H9 (cell line): ENCODE measurements at regions not wholly inside any gene's neighbourhood (a gene's known extent, or its start where the extent isn't known, plus 50 kb on each side); places are given as distances from the start of the nearest gene placed in this dataset.

Source experiments
- DNase-seq: peaks from one replicate; pipeline ENCODE4 v3.0.0-alpha.2; 2017
- H2AFZ ChIP-seq: one replicate; pipeline ENCODE4 v1.6.1; 2013; ENCODE audit warnings: mild to moderate bottlenecking, low read length, control low read depth, moderate library complexity
- H2AK5ac ChIP-seq: 2 replicates; pipeline ENCODE4 v1.6.1; 2013; ENCODE audit warnings: low read length, control low read depth, mixed read lengths; ENCODE audit not compliant: insufficient read length
- H2BK120ac ChIP-seq: one replicate; pipeline ENCODE4 v1.6.1; 2013; ENCODE audit warnings: low read depth, mild to moderate bottlenecking, low read length, control low read depth, inconsistent platforms; ENCODE audit not compliant: poor library complexity, severe bottlenecking
- H2BK12ac ChIP-seq: 2 replicates; pipeline ENCODE4 v1.6.1; 2013; ENCODE audit warnings: low read length, control low read depth, mixed read lengths, low read depth; ENCODE audit not compliant: insufficient read length
- H2BK15ac ChIP-seq: 2 replicates; pipeline ENCODE4 v1.6.1; 2013; ENCODE audit warnings: low read depth, low read length, control low read depth
- H2BK20ac ChIP-seq: one replicate; pipeline ENCODE4 v1.6.1; 2013; ENCODE audit warnings: low read depth, mild to moderate bottlenecking, low read length, control low read depth, inconsistent platforms; ENCODE audit not compliant: poor library complexity, severe bottlenecking
- H2BK5ac ChIP-seq: 2 replicates; pipeline ENCODE4 v1.6.1; 2013; ENCODE audit warnings: low read length, control low read depth, mixed read lengths; ENCODE audit not compliant: insufficient read length
- H3K14ac ChIP-seq: 2 replicates; pipeline ENCODE4 v1.6.1; 2013; ENCODE audit warnings: low read length, control low read depth; ENCODE audit not compliant: insufficient read depth
- H3K18ac ChIP-seq: 2 replicates; pipeline ENCODE4 v1.6.1; 2013; ENCODE audit warnings: low read depth, mild to moderate bottlenecking, mixed read lengths, low read length, control low read depth; ENCODE audit not compliant: insufficient read length
- H3K23ac ChIP-seq: 2 replicates; pipeline ENCODE4 v1.6.1; 2013; ENCODE audit warnings: low read length, control low read depth, mixed read lengths, low read depth; ENCODE audit not compliant: insufficient read length
- H3K23me2 ChIP-seq: 2 replicates; pipeline ENCODE4 v1.6.1; 2013; ENCODE audit warnings: low read depth, mild to moderate bottlenecking, mixed read lengths, low read length, control low read depth; ENCODE audit not compliant: insufficient read length, poor library complexity, severe bottlenecking
- H3K27ac ChIP-seq: 2 replicates; pipeline ENCODE4 v1.5.1; 2013; ENCODE audit warnings: low read length, control low read depth, mixed read lengths, low read depth; ENCODE audit not compliant: insufficient read length
- H3K27me3 ChIP-seq: 2 replicates; pipeline ENCODE4 v1.6.1; 2013; ENCODE audit warnings: low read length, control low read depth, inconsistent platforms; ENCODE audit not compliant: insufficient read depth
- H3K4ac ChIP-seq: 2 replicates; pipeline ENCODE4 v1.6.1; 2013; ENCODE audit warnings: low read depth, mild to moderate bottlenecking, control low read depth, inconsistent platforms, low read length, moderate library complexity
- H3K4me1 ChIP-seq: 2 replicates; pipeline ENCODE4 v1.6.1; 2013; ENCODE audit warnings: low read length, control low read depth, inconsistent platforms; ENCODE audit not compliant: insufficient read depth
- H3K4me2 ChIP-seq: 2 replicates; pipeline ENCODE4 v1.6.1; 2013; ENCODE audit warnings: low read length, control low read depth, mixed read lengths; ENCODE audit not compliant: insufficient read length, insufficient read depth
- H3K56ac ChIP-seq: 2 replicates; pipeline ENCODE4 v1.6.1; 2013; ENCODE audit warnings: low read depth, mild to moderate bottlenecking, mixed read lengths, low read length, control low read depth; ENCODE audit not compliant: insufficient read length
- H3K79me1 ChIP-seq: 2 replicates; pipeline ENCODE4 v1.6.1; 2013; ENCODE audit warnings: low read depth, mild to moderate bottlenecking, moderate library complexity, low read length, control low read depth, inconsistent platforms; ENCODE audit not compliant: insufficient read depth, poor library complexity, severe bottlenecking
- H3K79me2 ChIP-seq: 2 replicates; pipeline ENCODE4 v1.6.1; 2013; ENCODE audit warnings: low read length, control low read depth, inconsistent platforms; ENCODE audit not compliant: insufficient read depth
- H3K9ac ChIP-seq: 2 replicates; pipeline ENCODE4 v1.6.1; 2013; ENCODE audit warnings: low read length, control low read depth, mixed read lengths; ENCODE audit not compliant: insufficient read length; ENCODE audit errors: extremely low read depth
- H3K9me3 ChIP-seq: one replicate; pipeline ENCODE4 v1.6.1; 2013; ENCODE audit warnings: low read depth, low read length, inconsistent platforms; ENCODE audit not compliant: control insufficient read depth
- H3T11ph ChIP-seq: one replicate; pipeline ENCODE4 v1.6.1; 2013; ENCODE audit warnings: mild to moderate bottlenecking, low read length, control low read depth, inconsistent platforms
- H4K20me1 ChIP-seq: one replicate; pipeline ENCODE4 v1.6.1; 2013; ENCODE audit not compliant: control insufficient read depth, insufficient read length, insufficient read depth
- H4K5ac ChIP-seq: 2 replicates; pipeline ENCODE4 v1.6.1; 2013; ENCODE audit warnings: low read depth, mild to moderate bottlenecking, mixed read lengths, low read length, control low read depth; ENCODE audit not compliant: insufficient read length
- H4K8ac ChIP-seq: replicated peaks from 2 replicates; pipeline ENCODE4 v1.6.1; 2013; ENCODE audit warnings: low read length, control low read depth, mixed read lengths, low read depth; ENCODE audit not compliant: insufficient read length
- H4K91ac ChIP-seq: 2 replicates; pipeline ENCODE4 v1.6.1; 2013; ENCODE audit warnings: low read depth, mild to moderate bottlenecking, moderate library complexity, mixed read lengths, low read length, control low read depth; ENCODE audit not compliant: insufficient read length
- H3K27ac Mint-ChIP-seq, 3 experiments: 2 replicates in 2 of 3; 3 replicates in 1 of 3; pipeline ENCODE4 v1.8.0; 2020 to 2021; ENCODE audit warnings: mixed read lengths in 3 of 3, mild to moderate bottlenecking in 1 of 3, moderate library complexity in 1 of 3
- H3K27me3 Mint-ChIP-seq: 2 replicates; pipeline ENCODE4 v1.8.0; 2021; ENCODE audit warnings: low read depth, mild to moderate bottlenecking, moderate library complexity, mixed read lengths
- H3K36me3 Mint-ChIP-seq, 3 experiments: 2 replicates in 2 of 3; 3 replicates in 1 of 3; pipeline ENCODE4 v1.8.0; 2020 to 2021; ENCODE audit warnings: low read depth in 3 of 3, mixed read lengths in 3 of 3; ENCODE audit not compliant: insufficient read depth in 1 of 3
- H3K4me1 Mint-ChIP-seq, 2 experiments: 2 replicates each; pipeline ENCODE4 v1.8.0; 2020; ENCODE audit warnings: mixed read lengths in 2 of 2
- H3K4me3 Mint-ChIP-seq, 2 experiments: 2 replicates in 1 of 2; 3 replicates in 1 of 2; pipeline ENCODE4 v1.8.0; 2020 to 2021; ENCODE audit warnings: mild to moderate bottlenecking in 2 of 2, mixed read lengths in 2 of 2, moderate library complexity in 1 of 2
- H3K9me3 Mint-ChIP-seq, 2 experiments: 2 replicates in 1 of 2; 3 replicates in 1 of 2; pipeline ENCODE4 v1.8.0; 2020; ENCODE audit warnings: mild to moderate bottlenecking in 2 of 2, mixed read lengths in 2 of 2, moderate library complexity in 1 of 2
- WGBS: extraction: QIAGEN DNeasy Blood & Tissue Kit; methylation state at CpG from one replicate; pipeline ENCODE4 v1.1.7; 2013; ENCODE audit warnings: missing lambda C conversion rate, low lambda C conversion rate, mixed read lengths; ENCODE audit not compliant: insufficient read length; ENCODE audit errors: extremely low coverage; 5-methylcytosine and 5-hydroxymethylcytosine counted together
- TF ChIP-seq, protein P1 (sequence below): fragments of 200-600 bp; sonication (generic); conservative IDR thresholded peaks from 3 replicates; pipeline ENCODE4 v1.8.0; 2021; ENCODE audit warnings: antibody characterized with exemption, mild to moderate bottlenecking

DNA sequence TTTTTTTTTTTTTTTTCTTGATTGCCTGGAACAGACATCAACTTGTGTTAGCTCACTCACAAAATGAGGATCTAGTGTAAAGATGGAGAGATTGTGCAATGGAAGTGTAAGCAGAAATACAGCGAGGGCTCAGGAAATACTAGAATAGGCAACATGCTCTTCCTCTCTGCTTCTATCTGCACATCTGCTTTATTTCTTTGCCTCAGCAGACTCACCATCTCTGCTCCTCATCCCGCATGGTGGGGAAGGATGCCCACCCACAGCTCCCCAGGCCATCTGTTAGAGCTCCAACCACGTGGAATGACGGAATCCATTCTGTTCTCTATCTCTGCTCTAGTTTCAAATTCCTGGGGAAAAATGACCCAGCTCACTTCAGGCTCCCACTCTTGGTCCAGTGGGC, 128.0 kb upstream of the ADAMTS9 start:
- TF ChIP-seq, protein P1, sequence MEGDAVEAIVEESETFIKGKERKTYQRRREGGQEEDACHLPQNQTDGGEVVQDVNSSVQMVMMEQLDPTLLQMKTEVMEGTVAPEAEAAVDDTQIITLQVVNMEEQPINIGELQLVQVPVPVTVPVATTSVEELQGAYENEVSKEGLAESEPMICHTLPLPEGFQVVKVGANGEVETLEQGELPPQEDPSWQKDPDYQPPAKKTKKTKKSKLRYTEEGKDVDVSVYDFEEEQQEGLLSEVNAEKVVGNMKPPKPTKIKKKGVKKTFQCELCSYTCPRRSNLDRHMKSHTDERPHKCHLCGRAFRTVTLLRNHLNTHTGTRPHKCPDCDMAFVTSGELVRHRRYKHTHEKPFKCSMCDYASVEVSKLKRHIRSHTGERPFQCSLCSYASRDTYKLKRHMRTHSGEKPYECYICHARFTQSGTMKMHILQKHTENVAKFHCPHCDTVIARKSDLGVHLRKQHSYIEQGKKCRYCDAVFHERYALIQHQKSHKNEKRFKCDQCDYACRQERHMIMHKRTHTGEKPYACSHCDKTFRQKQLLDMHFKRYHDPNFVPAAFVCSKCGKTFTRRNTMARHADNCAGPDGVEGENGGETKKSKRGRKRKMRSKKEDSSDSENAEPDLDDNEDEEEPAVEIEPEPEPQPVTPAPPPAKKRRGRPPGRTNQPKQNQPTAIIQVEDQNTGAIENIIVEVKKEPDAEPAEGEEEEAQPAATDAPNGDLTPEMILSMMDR = no peak
- Mint-ChIP-seq H3K9me3 (no peaks in the 10 kb centered on the region; a peak in 1 of 5 replicates), H3K36me3 (no peaks in the 10 kb centered on the region), H3K4me1 (peaks cover 4 to 6% of the 10 kb centered on the region in 2 experiments; a peak in 3 of 4 replicates), H3K4me3 (no peak overlapping the region), H3K27me3 (peaks cover 5% of the 10 kb centered on the region), H3K27ac (no peak overlapping the region)
- H2BK20ac ChIP-seq = no peak overlapping the region
- H3K18ac ChIP-seq = no peak overlapping the region
- no peak overlapping the region for H4K91ac ChIP-seq
- H3K27ac ChIP-seq = no peak overlapping the region
- no peak overlapping the region for H4K8ac ChIP-seq
- H2AK5ac ChIP-seq = no peak overlapping the region
- no peaks in the 10 kb centered on the region for H3K79me1 ChIP-seq
- no peaks in the 10 kb centered on the region for H3K9me3 ChIP-seq
- no peak overlapping the region for H3K56ac ChIP-seq
- no peak overlapping the region for H2AFZ ChIP-seq
- no peak overlapping the region for H3T11ph ChIP-seq
- H3K23me2 ChIP-seq = no peaks in the 10 kb centered on the region
- H3K27me3 ChIP-seq = no peaks in the 10 kb centered on the region
- no peak overlapping the region for H3K23ac ChIP-seq
- H3K14ac ChIP-seq = no peak overlapping the region
- H2BK15ac ChIP-seq = no peak overlapping the region
- WGBS = no CpG with 5 or more reads among the region's 4 CpGs
- no peaks in the 10 kb centered on the region for H3K79me2 ChIP-seq
- no peak overlapping the region for H4K5ac ChIP-seq
- no peak overlapping the region for H3K9ac ChIP-seq
- no peaks in the 10 kb centered on the region for H4K20me1 ChIP-seq
- no peak for DNase-seq
- no peak overlapping the region for H2BK12ac ChIP-seq
- H2BK5ac ChIP-seq = no peak overlapping the region
- no peaks in the 10 kb centered on the region for H3K4me1 ChIP-seq
- no peak overlapping the region for H2BK120ac ChIP-seq
- no peak overlapping the region for H3K4me2 ChIP-seq
- no peak overlapping the region for H3K4ac ChIP-seq
